Endodermal cell (in vitro differentiated cells): ENCODE measurements at regions not wholly inside any gene's neighbourhood (a gene's known extent, or its start where the extent isn't known, plus 50 kb on each side); places are given as distances from the start of the nearest gene placed in this dataset.

Source experiments
- DNase-seq: peaks from one replicate; pipeline ENCODE4 v3.0.0-alpha.2; 2017
- H3K27ac ChIP-seq: 2 replicates; pipeline ENCODE4 v1.5.1; 2013; ENCODE audit warnings: mild to moderate bottlenecking, low read depth, low read length, moderate library complexity
- H3K27me3 ChIP-seq: 2 replicates; pipeline ENCODE4 v1.6.1; 2013; ENCODE audit warnings: mild to moderate bottlenecking, low read length, moderate library complexity; ENCODE audit not compliant: insufficient read depth, control insufficient read depth, poor library complexity, severe bottlenecking
- H3K36me3 ChIP-seq: 2 replicates; pipeline ENCODE4 v1.7.0; 2013; ENCODE audit warnings: mild to moderate bottlenecking, low read length, moderate library complexity; ENCODE audit not compliant: control insufficient read depth, insufficient read depth
- H3K4me1 ChIP-seq: one replicate; pipeline ENCODE4 v1.7.0; 2013; ENCODE audit warnings: low read length; ENCODE audit not compliant: control insufficient read depth, insufficient read depth
- H3K4me3 ChIP-seq: 2 replicates; pipeline ENCODE4 v1.5.1; 2013; ENCODE audit warnings: mild to moderate bottlenecking, low read length, moderate library complexity
- H3K9ac ChIP-seq: 2 replicates; pipeline ENCODE4 v1.6.1; 2013; ENCODE audit warnings: mild to moderate bottlenecking, low read length, moderate library complexity; ENCODE audit not compliant: poor library complexity, severe bottlenecking; ENCODE audit errors: extremely low read depth
- H3K9me3 ChIP-seq: 2 replicates; pipeline ENCODE4 v1.6.1; 2013; ENCODE audit warnings: mild to moderate bottlenecking, low read length, moderate library complexity; ENCODE audit not compliant: control insufficient read depth
- H3K27ac Mint-ChIP-seq: 2 replicates; pipeline ENCODE4 v1.8.0; 2020; ENCODE audit warnings: mixed read lengths
- H3K27me3 Mint-ChIP-seq: 2 replicates; pipeline ENCODE4 v1.8.0; 2021; ENCODE audit warnings: mild to moderate bottlenecking, mixed read lengths; ENCODE audit not compliant: insufficient read depth
- H3K36me3 Mint-ChIP-seq: 2 replicates; pipeline ENCODE4 v1.8.0; 2020; ENCODE audit warnings: low read depth, mixed read lengths
- H3K4me1 Mint-ChIP-seq: 2 replicates; pipeline ENCODE4 v1.8.0; 2020; ENCODE audit warnings: mixed read lengths
- H3K4me3 Mint-ChIP-seq: 2 replicates; pipeline ENCODE4 v1.8.0; 2020; ENCODE audit warnings: mild to moderate bottlenecking, moderate library complexity, mixed read lengths
- H3K9me3 Mint-ChIP-seq: 2 replicates; pipeline ENCODE4 v1.8.0; 2020; ENCODE audit warnings: mild to moderate bottlenecking, mixed read lengths
- WGBS, 2 experiments: methylation state at CpG; one replicate each; pipeline versions ENCODE4 v1.1.5 to v1.1.7; 2013; ENCODE audit warnings: missing lambda C conversion rate in 2 of 2, mixed read lengths in 1 of 2; ENCODE audit not compliant: insufficient coverage in 1 of 2, insufficient read length in 1 of 2; 5-methylcytosine and 5-hydroxymethylcytosine counted together
- TF ChIP-seq, protein P1 (sequence below): fragments of 200-600 bp; sonication (generic); conservative IDR thresholded peaks from 2 replicates; pipeline ENCODE4 v1.5.0; 2021; ENCODE audit warnings: antibody characterized with exemption, mild to moderate bottlenecking

DNA sequence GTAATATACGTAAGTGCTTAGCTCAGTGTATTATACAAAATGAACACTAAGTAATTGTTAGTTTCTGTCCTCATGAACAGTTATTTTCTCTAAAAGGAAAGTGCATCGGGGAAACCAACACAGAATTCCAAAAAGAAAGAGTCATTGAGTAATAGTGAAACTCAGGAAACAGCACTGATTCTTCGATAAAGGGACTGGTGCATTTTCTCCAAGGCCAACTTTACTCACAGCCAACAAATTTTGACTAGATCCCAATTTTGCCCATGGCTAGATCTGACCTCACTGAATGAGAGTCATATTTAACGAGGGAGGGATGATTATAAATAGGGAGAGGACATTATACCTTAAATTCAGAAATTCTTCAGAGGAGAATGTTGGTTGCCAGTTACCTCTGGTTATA is 390.9 kb upstream of the NRSN1 start:
- TF ChIP-seq, protein P1, sequence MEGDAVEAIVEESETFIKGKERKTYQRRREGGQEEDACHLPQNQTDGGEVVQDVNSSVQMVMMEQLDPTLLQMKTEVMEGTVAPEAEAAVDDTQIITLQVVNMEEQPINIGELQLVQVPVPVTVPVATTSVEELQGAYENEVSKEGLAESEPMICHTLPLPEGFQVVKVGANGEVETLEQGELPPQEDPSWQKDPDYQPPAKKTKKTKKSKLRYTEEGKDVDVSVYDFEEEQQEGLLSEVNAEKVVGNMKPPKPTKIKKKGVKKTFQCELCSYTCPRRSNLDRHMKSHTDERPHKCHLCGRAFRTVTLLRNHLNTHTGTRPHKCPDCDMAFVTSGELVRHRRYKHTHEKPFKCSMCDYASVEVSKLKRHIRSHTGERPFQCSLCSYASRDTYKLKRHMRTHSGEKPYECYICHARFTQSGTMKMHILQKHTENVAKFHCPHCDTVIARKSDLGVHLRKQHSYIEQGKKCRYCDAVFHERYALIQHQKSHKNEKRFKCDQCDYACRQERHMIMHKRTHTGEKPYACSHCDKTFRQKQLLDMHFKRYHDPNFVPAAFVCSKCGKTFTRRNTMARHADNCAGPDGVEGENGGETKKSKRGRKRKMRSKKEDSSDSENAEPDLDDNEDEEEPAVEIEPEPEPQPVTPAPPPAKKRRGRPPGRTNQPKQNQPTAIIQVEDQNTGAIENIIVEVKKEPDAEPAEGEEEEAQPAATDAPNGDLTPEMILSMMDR, result no peak
- Mint-ChIP-seq H3K27ac (no peak overlapping the region), H3K9me3 (peaks cover 2% of the 10 kb centered on the region)

DNA sequence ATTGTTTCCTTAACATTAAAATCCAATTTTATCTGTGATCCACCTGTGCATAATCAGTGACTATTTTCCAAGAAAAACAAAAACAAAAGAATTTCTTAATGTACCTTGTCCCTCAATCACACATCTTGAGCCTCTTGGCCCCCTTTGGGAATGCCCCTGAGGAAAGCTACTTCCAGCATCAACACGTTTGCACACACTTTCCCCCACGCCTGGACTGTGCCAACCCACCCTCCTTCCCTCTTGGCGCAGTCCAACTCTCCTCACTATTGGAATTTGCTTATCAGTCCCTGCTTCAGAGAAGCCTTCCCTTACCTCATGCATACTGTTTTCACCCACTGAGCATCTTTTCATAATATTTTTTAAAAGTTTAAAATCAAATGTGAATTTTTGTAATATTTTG is 389.4 kb upstream of the NRSN1 start:
- DNase-seq, result no peak
- no peaks in the 10 kb centered on the region for H3K36me3 ChIP-seq
- no peak overlapping the region for H3K9ac ChIP-seq
- Mint-ChIP-seq H3K4me3 (no peak overlapping the region), H3K4me1 (no peaks in the 10 kb centered on the region), H3K27me3 (peaks cover under 1% of the 10 kb centered on the region), H3K27ac (no peak overlapping the region), H3K36me3 (no peaks in the 10 kb centered on the region), H3K9me3 (peaks cover 2% of the 10 kb centered on the region)
- TF ChIP-seq, protein P1, result no peak
- no peaks in the 10 kb centered on the region for H3K4me1 ChIP-seq
- no peak overlapping the region for H3K27ac ChIP-seq
- WGBS, 2 experiments, result 89% methylated on average over 3 of the region's 3 CpGs; no CpG with 5 or more reads in 1 of the 2 experiments
- no peaks in the 10 kb centered on the region for H3K9me3 ChIP-seq
- H3K27me3 ChIP-seq, result no peaks in the 10 kb centered on the region
- no peak overlapping the region for H3K4me3 ChIP-seq

More for the DNA sequence above, 390.9 kb upstream of the NRSN1 start:
- H3K9ac ChIP-seq, result no peak overlapping the region
- peaks cover 1% of the 10 kb centered on the region for H3K27me3 Mint-ChIP-seq
- no peak for DNase-seq
- H3K4me3 ChIP-seq, result no peak overlapping the region
- no peaks in the 10 kb centered on the region for H3K9me3 ChIP-seq
- no peaks in the 10 kb centered on the region for H3K36me3 Mint-ChIP-seq
- H3K27me3 ChIP-seq, result no peaks in the 10 kb centered on the region
- WGBS, 2 experiments, result 97 to 100% methylated on average over 2 to 4 of the region's 4 CpGs
- H3K4me3 Mint-ChIP-seq, result no peak overlapping the region
- H3K4me1 ChIP-seq, result no peaks in the 10 kb centered on the region
- no peak overlapping the region for H3K27ac ChIP-seq
- H3K36me3 ChIP-seq, result no peaks in the 10 kb centered on the region
- H3K4me1 Mint-ChIP-seq, result peaks cover 1% of the 10 kb centered on the region

DNA sequence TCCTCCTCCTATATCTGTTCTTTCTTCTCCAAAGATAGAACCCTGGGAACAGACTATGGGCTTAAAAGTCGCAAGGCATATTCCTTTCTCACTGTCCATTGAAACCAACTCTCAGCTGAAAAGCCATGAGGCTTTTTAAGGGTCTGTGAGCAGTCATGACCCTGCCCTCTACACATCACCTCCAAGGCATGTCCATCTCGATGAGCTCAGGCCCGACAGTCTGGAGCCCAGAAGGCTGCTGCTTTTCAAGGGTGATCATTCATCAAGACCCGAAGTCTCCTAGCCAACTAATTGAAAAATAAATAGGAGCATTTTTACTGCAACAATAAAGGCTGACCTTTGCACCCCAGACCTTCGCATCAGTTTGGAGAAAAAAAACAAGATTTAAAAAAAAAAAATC is 378.8 kb upstream of the NRSN1 start:
- no peaks in the 10 kb centered on the region for H3K36me3 ChIP-seq
- no peak overlapping the region for H3K4me3 Mint-ChIP-seq
- H3K27ac ChIP-seq, result no peak overlapping the region
- H3K4me1 Mint-ChIP-seq, result no peaks in the 10 kb centered on the region
- no peaks in the 10 kb centered on the region for H3K27me3 Mint-ChIP-seq
- H3K9me3 ChIP-seq, result no peaks in the 10 kb centered on the region
- H3K9me3 Mint-ChIP-seq, result no peaks in the 10 kb centered on the region
- no peaks in the 10 kb centered on the region for H3K4me1 ChIP-seq
- no peaks in the 10 kb centered on the region for H3K27me3 ChIP-seq
- no peak overlapping the region for H3K27ac Mint-ChIP-seq
- DNase-seq, result no peak
- no peak overlapping the region for H3K9ac ChIP-seq
- 90 to 94% methylated on average over 2 to 5 of the region's 5 CpGs for WGBS, 2 experiments
- no peaks in the 10 kb centered on the region for H3K36me3 Mint-ChIP-seq
- TF ChIP-seq, protein P1, result no peak
- no peak overlapping the region for H3K4me3 ChIP-seq
